ENCODE measurements at regions not wholly inside any gene's neighbourhood (a gene's known extent, or its start where the extent isn't known, plus 50 kb on each side); places are given as distances from the start of the nearest gene placed in this dataset.

DNA sequence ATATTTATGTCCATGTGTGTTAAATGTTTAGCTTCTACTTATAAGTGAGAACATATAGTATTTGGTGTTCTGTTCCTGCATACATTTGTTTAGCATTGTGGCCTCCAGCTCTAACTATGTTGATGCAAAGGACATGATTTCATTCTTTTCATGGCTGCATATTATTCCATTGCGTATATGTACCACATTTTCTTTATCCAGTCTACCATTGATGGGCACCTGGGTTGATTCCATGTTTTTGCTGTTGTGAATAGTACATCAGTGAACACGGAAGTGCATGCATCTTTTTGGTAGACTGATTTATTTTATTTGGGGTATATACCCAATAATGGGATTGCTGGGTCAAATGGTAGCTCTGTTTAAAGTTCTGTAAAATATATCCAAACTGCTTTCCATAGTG is 359.0 kb downstream of the SLCO4C1 start:
- TF ChIP-seq POLR2AphosphoS5 (IDR thresholded peaks at IDR 0.05; ENCODE audit: low read depth, low read length), result no peak
- TF ChIP-seq, protein P1, sequence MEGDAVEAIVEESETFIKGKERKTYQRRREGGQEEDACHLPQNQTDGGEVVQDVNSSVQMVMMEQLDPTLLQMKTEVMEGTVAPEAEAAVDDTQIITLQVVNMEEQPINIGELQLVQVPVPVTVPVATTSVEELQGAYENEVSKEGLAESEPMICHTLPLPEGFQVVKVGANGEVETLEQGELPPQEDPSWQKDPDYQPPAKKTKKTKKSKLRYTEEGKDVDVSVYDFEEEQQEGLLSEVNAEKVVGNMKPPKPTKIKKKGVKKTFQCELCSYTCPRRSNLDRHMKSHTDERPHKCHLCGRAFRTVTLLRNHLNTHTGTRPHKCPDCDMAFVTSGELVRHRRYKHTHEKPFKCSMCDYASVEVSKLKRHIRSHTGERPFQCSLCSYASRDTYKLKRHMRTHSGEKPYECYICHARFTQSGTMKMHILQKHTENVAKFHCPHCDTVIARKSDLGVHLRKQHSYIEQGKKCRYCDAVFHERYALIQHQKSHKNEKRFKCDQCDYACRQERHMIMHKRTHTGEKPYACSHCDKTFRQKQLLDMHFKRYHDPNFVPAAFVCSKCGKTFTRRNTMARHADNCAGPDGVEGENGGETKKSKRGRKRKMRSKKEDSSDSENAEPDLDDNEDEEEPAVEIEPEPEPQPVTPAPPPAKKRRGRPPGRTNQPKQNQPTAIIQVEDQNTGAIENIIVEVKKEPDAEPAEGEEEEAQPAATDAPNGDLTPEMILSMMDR (IDR thresholded peaks at IDR 0.05; ENCODE audit: control extremely low read depth in 1 of 3, insufficient read depth in 1 of 3, low read depth in 1 of 3, low read length in 3 of 3), result no peak
- no peak for TF ChIP-seq POLR2A (IDR thresholded peaks at IDR 0.05; ENCODE audit: control extremely low read depth in 1 of 2, low read depth in 2 of 2, low read length in 2 of 2)

Data from H1 (cell line).